H9 (cell line): ENCODE measurements at regions not wholly inside any gene's neighbourhood (a gene's known extent, or its start where the extent isn't known, plus 50 kb on each side); places are given as distances from the start of the nearest gene placed in this dataset.

Experiments
- DNase-seq: peaks from one replicate; pipeline ENCODE4 v3.0.0-alpha.2; 2017
- H2AFZ ChIP-seq: one replicate; pipeline ENCODE4 v1.6.1; 2013; ENCODE audit warnings: mild to moderate bottlenecking, low read length, control low read depth, moderate library complexity
- H2AK5ac ChIP-seq: 2 replicates; pipeline ENCODE4 v1.6.1; 2013; ENCODE audit warnings: low read length, control low read depth, mixed read lengths; ENCODE audit not compliant: insufficient read length
- H2BK120ac ChIP-seq: one replicate; pipeline ENCODE4 v1.6.1; 2013; ENCODE audit warnings: low read depth, mild to moderate bottlenecking, low read length, control low read depth, inconsistent platforms; ENCODE audit not compliant: poor library complexity, severe bottlenecking
- H2BK12ac ChIP-seq: 2 replicates; pipeline ENCODE4 v1.6.1; 2013; ENCODE audit warnings: low read length, control low read depth, mixed read lengths, low read depth; ENCODE audit not compliant: insufficient read length
- H2BK15ac ChIP-seq: 2 replicates; pipeline ENCODE4 v1.6.1; 2013; ENCODE audit warnings: low read depth, low read length, control low read depth
- H2BK20ac ChIP-seq: one replicate; pipeline ENCODE4 v1.6.1; 2013; ENCODE audit warnings: low read depth, mild to moderate bottlenecking, low read length, control low read depth, inconsistent platforms; ENCODE audit not compliant: poor library complexity, severe bottlenecking
- H2BK5ac ChIP-seq: 2 replicates; pipeline ENCODE4 v1.6.1; 2013; ENCODE audit warnings: low read length, control low read depth, mixed read lengths; ENCODE audit not compliant: insufficient read length
- H3K14ac ChIP-seq: 2 replicates; pipeline ENCODE4 v1.6.1; 2013; ENCODE audit warnings: low read length, control low read depth; ENCODE audit not compliant: insufficient read depth
- H3K18ac ChIP-seq: 2 replicates; pipeline ENCODE4 v1.6.1; 2013; ENCODE audit warnings: low read depth, mild to moderate bottlenecking, mixed read lengths, low read length, control low read depth; ENCODE audit not compliant: insufficient read length
- H3K23ac ChIP-seq: 2 replicates; pipeline ENCODE4 v1.6.1; 2013; ENCODE audit warnings: low read length, control low read depth, mixed read lengths, low read depth; ENCODE audit not compliant: insufficient read length
- H3K23me2 ChIP-seq: 2 replicates; pipeline ENCODE4 v1.6.1; 2013; ENCODE audit warnings: low read depth, mild to moderate bottlenecking, mixed read lengths, low read length, control low read depth; ENCODE audit not compliant: insufficient read length, poor library complexity, severe bottlenecking
- H3K27ac ChIP-seq: 2 replicates; pipeline ENCODE4 v1.5.1; 2013; ENCODE audit warnings: low read length, control low read depth, mixed read lengths, low read depth; ENCODE audit not compliant: insufficient read length
- H3K27me3 ChIP-seq: 2 replicates; pipeline ENCODE4 v1.6.1; 2013; ENCODE audit warnings: low read length, control low read depth, inconsistent platforms; ENCODE audit not compliant: insufficient read depth
- H3K4ac ChIP-seq: 2 replicates; pipeline ENCODE4 v1.6.1; 2013; ENCODE audit warnings: low read depth, mild to moderate bottlenecking, control low read depth, inconsistent platforms, low read length, moderate library complexity
- H3K4me1 ChIP-seq: 2 replicates; pipeline ENCODE4 v1.6.1; 2013; ENCODE audit warnings: low read length, control low read depth, inconsistent platforms; ENCODE audit not compliant: insufficient read depth
- H3K4me2 ChIP-seq: 2 replicates; pipeline ENCODE4 v1.6.1; 2013; ENCODE audit warnings: low read length, control low read depth, mixed read lengths; ENCODE audit not compliant: insufficient read length, insufficient read depth
- H3K56ac ChIP-seq: 2 replicates; pipeline ENCODE4 v1.6.1; 2013; ENCODE audit warnings: low read depth, mild to moderate bottlenecking, mixed read lengths, low read length, control low read depth; ENCODE audit not compliant: insufficient read length
- H3K79me1 ChIP-seq: 2 replicates; pipeline ENCODE4 v1.6.1; 2013; ENCODE audit warnings: low read depth, mild to moderate bottlenecking, moderate library complexity, low read length, control low read depth, inconsistent platforms; ENCODE audit not compliant: insufficient read depth, poor library complexity, severe bottlenecking
- H3K79me2 ChIP-seq: 2 replicates; pipeline ENCODE4 v1.6.1; 2013; ENCODE audit warnings: low read length, control low read depth, inconsistent platforms; ENCODE audit not compliant: insufficient read depth
- H3K9ac ChIP-seq: 2 replicates; pipeline ENCODE4 v1.6.1; 2013; ENCODE audit warnings: low read length, control low read depth, mixed read lengths; ENCODE audit not compliant: insufficient read length; ENCODE audit errors: extremely low read depth
- H3K9me3 ChIP-seq: one replicate; pipeline ENCODE4 v1.6.1; 2013; ENCODE audit warnings: low read depth, low read length, inconsistent platforms; ENCODE audit not compliant: control insufficient read depth
- H3T11ph ChIP-seq: one replicate; pipeline ENCODE4 v1.6.1; 2013; ENCODE audit warnings: mild to moderate bottlenecking, low read length, control low read depth, inconsistent platforms
- H4K20me1 ChIP-seq: one replicate; pipeline ENCODE4 v1.6.1; 2013; ENCODE audit not compliant: control insufficient read depth, insufficient read length, insufficient read depth
- H4K5ac ChIP-seq: 2 replicates; pipeline ENCODE4 v1.6.1; 2013; ENCODE audit warnings: low read depth, mild to moderate bottlenecking, mixed read lengths, low read length, control low read depth; ENCODE audit not compliant: insufficient read length
- H4K8ac ChIP-seq: replicated peaks from 2 replicates; pipeline ENCODE4 v1.6.1; 2013; ENCODE audit warnings: low read length, control low read depth, mixed read lengths, low read depth; ENCODE audit not compliant: insufficient read length
- H4K91ac ChIP-seq: 2 replicates; pipeline ENCODE4 v1.6.1; 2013; ENCODE audit warnings: low read depth, mild to moderate bottlenecking, moderate library complexity, mixed read lengths, low read length, control low read depth; ENCODE audit not compliant: insufficient read length
- H3K27ac Mint-ChIP-seq, 3 experiments: 2 replicates in 2 of 3; 3 replicates in 1 of 3; pipeline ENCODE4 v1.8.0; 2020 to 2021; ENCODE audit warnings: mixed read lengths in 3 of 3, mild to moderate bottlenecking in 1 of 3, moderate library complexity in 1 of 3
- H3K27me3 Mint-ChIP-seq: 2 replicates; pipeline ENCODE4 v1.8.0; 2021; ENCODE audit warnings: low read depth, mild to moderate bottlenecking, moderate library complexity, mixed read lengths
- H3K36me3 Mint-ChIP-seq, 3 experiments: 2 replicates in 2 of 3; 3 replicates in 1 of 3; pipeline ENCODE4 v1.8.0; 2020 to 2021; ENCODE audit warnings: low read depth in 3 of 3, mixed read lengths in 3 of 3; ENCODE audit not compliant: insufficient read depth in 1 of 3
- H3K4me1 Mint-ChIP-seq, 2 experiments: 2 replicates each; pipeline ENCODE4 v1.8.0; 2020; ENCODE audit warnings: mixed read lengths in 2 of 2
- H3K4me3 Mint-ChIP-seq, 2 experiments: 2 replicates in 1 of 2; 3 replicates in 1 of 2; pipeline ENCODE4 v1.8.0; 2020 to 2021; ENCODE audit warnings: mild to moderate bottlenecking in 2 of 2, mixed read lengths in 2 of 2, moderate library complexity in 1 of 2
- H3K9me3 Mint-ChIP-seq, 2 experiments: 2 replicates in 1 of 2; 3 replicates in 1 of 2; pipeline ENCODE4 v1.8.0; 2020; ENCODE audit warnings: mild to moderate bottlenecking in 2 of 2, mixed read lengths in 2 of 2, moderate library complexity in 1 of 2
- CTCF ChIP-seq: fragments of 200-600 bp; sonication (generic); conservative IDR thresholded peaks from 3 replicates; pipeline ENCODE4 v1.8.0; 2021; ENCODE audit warnings: antibody characterized with exemption, mild to moderate bottlenecking

GRCh38 chr12:84542289-84542688 is 370.3 kb downstream of the SLC6A15 start:
- H3K4ac ChIP-seq: no peak overlapping the region

More at GRCh38 chr12:84542289-84542688, 370.3 kb downstream of the SLC6A15 start:
- Histone ChIP-seq H2BK12ac (no peak overlapping the region), H2BK5ac (no peak overlapping the region), H3K27me3 (no peaks in the 10 kb centered on the region), H3K79me1 (no peaks in the 10 kb centered on the region), H3K4me2 (no peak overlapping the region), H4K8ac (no peak overlapping the region), H3K79me2 (no peaks in the 10 kb centered on the region), H3T11ph (no peak overlapping the region), H4K20me1 (no peaks in the 10 kb centered on the region), H3K56ac (no peak overlapping the region), H3K27ac (no peak overlapping the region), H4K5ac (no peak overlapping the region), H2AK5ac (no peak overlapping the region), H2BK15ac (no peak overlapping the region), H3K18ac (no peak overlapping the region), H3K9ac (no peak overlapping the region), H3K14ac (no peak overlapping the region), H3K23me2 (no peaks in the 10 kb centered on the region), H3K23ac (no peak overlapping the region), H2BK120ac (no peak overlapping the region), H4K91ac (no peak overlapping the region), H3K4me1 (no peaks in the 10 kb centered on the region), H2AFZ (no peak overlapping the region), H3K9me3 (no peaks in the 10 kb centered on the region), H2BK20ac (no peak overlapping the region)
- TF ChIP-seq CTCF: no peak
- DNase-seq: no peak
- Mint-ChIP-seq H3K27ac (no peak overlapping the region; a peak in 1 of 7 replicates), H3K27me3 (no peaks in the 10 kb centered on the region), H3K9me3 (no peaks in the 10 kb centered on the region), H3K36me3 (no peaks in the 10 kb centered on the region), H3K4me3 (no peak overlapping the region), H3K4me1 (no peaks in the 10 kb centered on the region)
